Panc1 (cell line): ENCODE measurements at regions not wholly inside any gene's neighbourhood (a gene's known extent, or its start where the extent isn't known, plus 50 kb on each side); places are given as distances from the start of the nearest gene placed in this dataset.

Experiments
- ATAC-seq: fragments of 200-7000 bp; cut with Tn5 transposase; 2 replicates; pipeline ENCODE4 v1.9.1; 2020; ENCODE audit warnings: mild to moderate bottlenecking, moderate library complexity
- BruUV-seq: library from RNA; stranded (reverse); fragments of 400-500 nt; replicated peaks from 2 replicates; lab custom pipeline; 2021; lab: Mats Ljungman, UMichigan
- CTCF ChIA-PET: fragments of 300-600 bp; sonication (Branson Sonifier 250); formaldehyde crosslinking; loops from one replicate; lab custom pipeline; 2022; ENCODE audit warnings: antibody characterized with exemption; lab: Charles Lee
- POLR2A ChIA-PET: fragments of 300-600 bp; sonication (Branson Sonifier 250); formaldehyde crosslinking; loops from one replicate; lab custom pipeline; 2022; ENCODE audit warnings: antibody characterized with exemption; lab: Charles Lee
- DNase-seq: peaks from one replicate; pipeline ENCODE4 v3.0.0-alpha.2; 2010; ENCODE audit warnings: low read depth, low spot score
- H3K27ac ChIP-seq: 2 replicates; pipeline ENCODE4 v1.5.1; 2011; ENCODE audit warnings: mild to moderate bottlenecking, low read length, inconsistent platforms
- H3K27me3 ChIP-seq: fragments of 200-500 bp; sonication (Bioruptor generic); 2 replicates; pipeline ENCODE4 v1.6.0; 2014; ENCODE audit warnings: low read length, inconsistent platforms; ENCODE audit not compliant: control insufficient read depth, insufficient read depth
- H3K36me3 ChIP-seq: fragments of 200-500 bp; sonication (Bioruptor generic); 2 replicates; pipeline ENCODE4 v1.5.1; 2014; ENCODE audit warnings: inconsistent platforms, mild to moderate bottlenecking, low read length, moderate library complexity; ENCODE audit not compliant: control insufficient read depth, insufficient read depth
- H3K4me1 ChIP-seq: 2 replicates; pipeline ENCODE4 v1.5.1; 2011; ENCODE audit warnings: inconsistent platforms, mild to moderate bottlenecking, low read length, moderate library complexity; ENCODE audit not compliant: control insufficient read depth, insufficient read depth
- H3K4me3 ChIP-seq, 2 experiments: 2 replicates each; pipeline ENCODE4 v1.5.1; 2011 to 2012; ENCODE audit warnings: low read depth in 2 of 2, low read length in 2 of 2, mild to moderate bottlenecking in 2 of 2, inconsistent platforms in 1 of 2, moderate library complexity in 1 of 2
- H3K9me3 ChIP-seq: fragments of 200-500 bp; sonication (Bioruptor generic); 2 replicates; pipeline ENCODE4 v1.5.1; 2014; ENCODE audit warnings: low read depth, mild to moderate bottlenecking, inconsistent platforms, low read length, moderate library complexity; ENCODE audit not compliant: control insufficient read depth, insufficient read depth
- CTCF ChIP-seq: fragments of 450-650 bp; IDR thresholded peaks from 2 replicates; pipeline ENCODE4 v1.5.1; 2017; ENCODE audit warnings: mild to moderate bottlenecking
- POLR2AphosphoS5 ChIP-seq: IDR thresholded peaks from 2 replicates; pipeline ENCODE4 v1.6.1; 2012; ENCODE audit warnings: mild to moderate bottlenecking, low read depth, low read length, moderate library complexity
- REST ChIP-seq, 2 experiments: IDR thresholded peaks; 2 replicates each; pipeline ENCODE4 v1.6.1; 2011 to 2012; ENCODE audit warnings: low read depth in 2 of 2, control low read depth in 1 of 2, low read length in 1 of 2, mild to moderate bottlenecking in 1 of 2, moderate library complexity in 1 of 2; ENCODE audit not compliant: insufficient read depth in 1 of 2
- SIN3A ChIP-seq: IDR thresholded peaks from 2 replicates; pipeline ENCODE4 v1.6.1; 2012; ENCODE audit warnings: low read depth, mild to moderate bottlenecking, low read length, moderate library complexity, borderline replicate concordance; ENCODE audit not compliant: insufficient read depth
- TCF7L2 ChIP-seq: IDR thresholded peaks from 2 replicates; pipeline ENCODE4 v1.6.1; 2011; ENCODE audit warnings: mild to moderate bottlenecking, low read depth, low read length, inconsistent platforms
- in situ Hi-C: cut with HindIII; loops from 2 replicates; pipeline ENCODE4 v1.10.0; 2016; ENCODE audit warnings: low sequenced_read_pairs, low pct_unique_long_range_greater_than_20kb
- intact Hi-C: fragments of 100-400 bp; cut with micrococcal nuclease; formaldehyde crosslinking; loops from one replicate; pipeline ENCODE4 v1.10.0; 2022; ENCODE audit not compliant: unreplicated experiment

GRCh38 chr6:66735106-66735890 lies 1028.3 kb upstream of the EYS start:
- in situ Hi-C loops (no loop called here), intact Hi-C loops (no loop called here)
- BruUV-seq, result no TSS peak
- POLR2A ChIA-PET, result no interaction called here
- Histone ChIP-seq H3K27ac (no peak overlapping the region), H3K9me3 (no peaks in the 10 kb centered on the region), H3K27me3 (no peaks in the 10 kb centered on the region), H3K4me3 (no peak overlapping the region), H3K4me1 (no peaks in the 10 kb centered on the region), H3K36me3 (no peaks in the 10 kb centered on the region)
- ATAC-seq (no peak), DNase-seq (no peak)
- CTCF ChIA-PET, result interaction anchor here (0.6 kb wide), 1 partner anchor 12 kb away, joined by 3 read pairs; no protein-coding TSS in a partner anchor
- TF ChIP-seq SIN3A (no peak), REST (IDR thresholded peaks at IDR 0.05; ENCODE audit: insufficient read depth in 1 of 2, low read depth in 2 of 2, low read length in 1 of 2) (no peak), CTCF (no peak), TCF7L2 (no peak), POLR2AphosphoS5 (no peak)

- Histone ChIP-seq H3K27me3 (no peaks in the 10 kb centered on the region), H3K27ac (no peak overlapping the region), H3K9me3 (no peaks in the 10 kb centered on the region), H3K4me3 (no peak overlapping the region), H3K4me1 (no peaks in the 10 kb centered on the region), H3K36me3 (no peaks in the 10 kb centered on the region)
- ChIA-PET POLR2A (no interaction called here), CTCF (no interaction called here)
- BruUV-seq, result no TSS peak
- TF ChIP-seq CTCF (no peak), POLR2AphosphoS5 (no peak), REST (IDR thresholded peaks at IDR 0.05; ENCODE audit: insufficient read depth in 1 of 2, low read depth in 2 of 2, low read length in 1 of 2) (no peak), TCF7L2 (no peak), SIN3A (no peak)
- intact Hi-C loops, result no loop called here
- ATAC-seq (no peak), DNase-seq (peak; percentile 28)
- in situ Hi-C loops, result no loop called here
Measured at GRCh38 chr6:66731310-66731709, 1024.3 kb upstream of the EYS start.
